HG03378 (cell line): ENCODE measurements at regions not wholly inside any gene's neighbourhood (a gene's known extent, or its start where the extent isn't known, plus 50 kb on each side); places are given as distances from the start of the nearest gene placed in this dataset.
"Not testable (repeated sequence)": the region's sequence is repeated elsewhere in the genome, so short reads cannot be mapped to it uniquely, and the experiment has no call there.

Source experiments
- ATAC-seq: cut with Tn5 transposase; IDR thresholded peaks from one replicate; pipeline ENCODE4 v1.9.1; 2021; ENCODE audit warnings: mild to moderate bottlenecking, moderate library complexity; ENCODE audit not compliant: unreplicated experiment

DNA sequence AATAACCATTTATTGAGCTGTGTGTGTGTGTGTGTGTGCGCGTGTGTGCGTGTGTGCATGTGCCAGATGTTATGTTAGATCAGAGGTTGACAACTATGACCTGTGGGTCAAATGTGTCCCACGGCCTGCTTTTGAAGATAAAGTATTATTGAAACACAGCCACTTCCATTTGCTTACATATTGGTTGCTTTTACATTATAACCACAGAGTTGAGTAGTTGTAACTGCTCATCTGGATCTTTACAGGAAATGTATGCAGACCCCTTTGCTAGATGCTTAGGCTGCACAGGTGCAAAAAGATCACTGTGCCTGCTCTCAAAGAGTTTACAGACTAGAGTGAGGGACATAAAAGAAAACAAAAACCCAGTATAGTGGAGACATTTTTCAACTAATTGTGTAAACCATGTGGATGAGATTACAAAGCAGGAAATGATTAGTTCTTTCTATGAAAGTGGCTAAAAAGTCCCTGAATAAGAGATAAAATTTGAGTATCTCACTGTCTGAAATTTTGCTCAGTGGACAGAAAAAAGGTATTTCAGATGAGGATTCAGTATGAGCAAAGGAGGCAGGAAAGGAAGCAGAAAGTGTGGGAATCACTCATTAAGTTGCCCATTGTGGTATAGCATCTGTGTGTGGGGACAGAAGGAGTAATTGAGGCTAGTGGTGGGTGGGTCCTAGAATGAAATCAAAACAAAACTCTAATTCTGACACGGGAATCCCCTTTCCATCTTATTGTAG lies 188.4 kb downstream of the PAH start:
- no peak for ATAC-seq

- ATAC-seq, result no peak
These were observed 190.4 kb downstream of the PAH start for GRCh38 chr12:102726686-102727085.

DNA sequence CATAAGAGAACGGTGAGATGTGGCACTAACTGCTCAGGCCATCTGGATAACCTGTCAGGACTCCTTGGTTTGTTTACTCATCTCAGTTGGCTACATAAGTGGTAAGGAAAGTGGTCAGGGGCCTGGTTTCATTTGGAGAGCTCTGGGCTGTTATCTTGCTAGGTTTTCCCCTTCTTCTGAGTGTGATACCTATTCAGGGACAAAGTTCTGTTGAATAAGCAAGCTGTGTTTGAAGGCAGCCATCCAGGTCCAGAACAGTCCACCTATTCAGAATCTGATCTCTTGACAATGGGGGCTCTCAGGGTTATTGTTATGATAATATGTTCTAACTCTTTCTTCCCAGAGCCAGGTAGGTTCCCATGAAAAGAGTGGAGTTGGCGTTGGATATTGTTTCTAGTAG lies 194.9 kb downstream of the PAH start:
- ATAC-seq, result no peak

DNA sequence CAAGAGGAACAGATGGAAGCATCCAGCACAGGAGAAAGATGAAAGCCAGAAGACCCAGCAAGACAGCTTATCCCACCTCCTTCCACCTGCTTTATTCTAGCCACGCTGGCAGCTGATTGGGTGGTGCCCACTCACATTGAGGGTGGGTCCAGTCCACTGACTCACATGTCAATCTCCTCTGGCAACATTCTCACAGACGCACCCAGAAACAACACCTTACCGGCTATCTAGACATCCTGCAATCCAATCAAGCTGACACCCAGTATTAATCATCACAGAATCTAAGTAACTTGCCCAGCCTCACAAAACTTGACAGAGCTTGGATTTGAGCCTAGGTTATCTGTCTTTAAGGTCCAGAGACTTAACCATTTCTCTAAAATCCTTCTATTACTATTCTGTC lies 208.9 kb downstream of the PAH start:
- ATAC-seq, result no peak

GRCh38 chr12:102702447-102703114 lies 214.5 kb downstream of the PAH start:
- no peak for ATAC-seq

DNA sequence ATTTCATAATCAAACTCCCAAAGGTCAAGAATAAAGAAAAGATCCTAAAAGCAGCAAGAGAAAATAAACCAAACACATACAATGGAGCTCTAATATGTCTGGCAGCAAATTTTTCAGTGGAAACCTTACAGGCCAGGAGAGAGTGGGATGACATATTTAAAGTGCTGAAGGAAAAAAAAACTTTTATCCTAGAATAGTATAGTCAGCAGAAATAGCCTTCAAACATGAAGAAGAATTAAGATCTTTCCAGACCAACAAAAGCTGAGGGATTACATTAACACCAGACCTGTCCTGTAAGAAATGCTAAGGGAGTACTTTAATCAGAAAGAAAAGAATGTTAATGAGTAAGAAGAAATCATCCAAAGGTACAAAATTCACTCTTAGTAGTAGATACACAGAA lies 215.7 kb upstream of the IGF1 start:
- ATAC-seq, result no peak

GRCh38 chr12:102694903-102695302 lies 214.5 kb upstream of the IGF1 start:
- no peak for ATAC-seq

GRCh38 chr12:102691773-102692555 lies 211.6 kb upstream of the IGF1 start:
- no peak for ATAC-seq

GRCh38 chr12:102690253-102690652 lies 209.9 kb upstream of the IGF1 start:
- no peak for ATAC-seq

GRCh38 chr12:102689701-102690100 lies 209.3 kb upstream of the IGF1 start:
- no peak for ATAC-seq

DNA sequence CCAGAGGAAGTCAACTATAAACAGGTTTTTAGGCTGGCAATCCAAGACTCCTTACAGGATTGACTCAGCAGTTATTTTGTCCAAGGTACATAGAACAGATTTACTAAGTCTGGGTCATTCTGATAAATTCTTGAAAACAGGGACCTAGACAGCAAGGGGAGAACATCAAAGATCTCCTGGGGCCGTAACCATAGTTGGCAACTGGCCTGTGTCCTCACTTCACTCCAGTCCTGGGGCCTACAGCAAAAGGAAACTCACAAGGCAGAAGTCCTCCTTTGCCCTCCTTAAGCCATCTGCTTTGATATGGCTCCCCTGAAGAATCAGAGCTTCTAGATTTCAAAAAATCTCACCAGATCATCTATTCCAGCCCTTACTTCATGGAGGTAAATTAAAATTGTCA lies 207.2 kb upstream of the IGF1 start:
- ATAC-seq, result no peak

DNA sequence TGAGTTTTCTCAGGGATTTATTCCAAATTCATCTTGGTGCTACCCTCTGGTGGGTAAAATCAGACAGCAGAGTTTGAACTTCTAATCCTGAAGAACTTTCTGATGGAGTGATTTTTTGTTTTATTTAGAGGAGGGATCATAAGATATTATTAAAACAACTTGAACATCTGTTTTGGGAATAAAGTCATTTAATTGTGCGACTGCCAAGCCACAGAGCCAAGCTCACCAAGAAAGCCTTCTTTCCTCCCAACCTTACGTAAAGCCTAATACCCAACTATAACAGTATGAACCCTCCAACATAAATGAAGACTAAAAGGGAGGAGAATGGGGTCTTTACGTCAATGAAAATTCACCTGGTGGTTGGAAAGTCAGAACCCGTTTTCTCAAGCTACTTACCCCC lies 205.5 kb upstream of the IGF1 start:
- no peak for ATAC-seq

GRCh38 chr12:102685172-102685571 lies 204.8 kb upstream of the IGF1 start:
- no peak for ATAC-seq

- no peak for ATAC-seq
These were observed 202.3 kb upstream of the IGF1 start for GRCh38 chr12:102682366-102683289.

- no peak for ATAC-seq
These were observed 201.4 kb upstream of the IGF1 start for GRCh38 chr12:102681747-102682146.

DNA sequence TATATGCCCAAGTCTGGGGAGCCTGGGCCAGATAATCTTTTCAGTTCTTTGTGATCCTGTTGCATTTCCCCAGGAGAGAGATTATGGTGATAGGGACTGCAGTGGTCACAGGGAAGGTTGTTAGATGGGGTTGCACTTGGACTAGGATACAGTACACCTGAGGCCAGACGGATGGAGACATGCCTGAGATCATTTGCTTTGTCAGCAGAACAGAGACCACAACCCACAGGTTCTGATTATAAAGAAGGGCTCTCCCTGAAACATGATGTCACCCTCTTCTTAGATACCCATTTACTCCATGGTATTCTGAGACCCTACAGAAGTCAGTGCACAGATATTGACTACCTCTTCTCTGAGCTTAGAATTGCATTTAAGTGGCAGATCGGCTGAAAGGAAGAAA lies 200.9 kb upstream of the IGF1 start:
- no peak for ATAC-seq

DNA sequence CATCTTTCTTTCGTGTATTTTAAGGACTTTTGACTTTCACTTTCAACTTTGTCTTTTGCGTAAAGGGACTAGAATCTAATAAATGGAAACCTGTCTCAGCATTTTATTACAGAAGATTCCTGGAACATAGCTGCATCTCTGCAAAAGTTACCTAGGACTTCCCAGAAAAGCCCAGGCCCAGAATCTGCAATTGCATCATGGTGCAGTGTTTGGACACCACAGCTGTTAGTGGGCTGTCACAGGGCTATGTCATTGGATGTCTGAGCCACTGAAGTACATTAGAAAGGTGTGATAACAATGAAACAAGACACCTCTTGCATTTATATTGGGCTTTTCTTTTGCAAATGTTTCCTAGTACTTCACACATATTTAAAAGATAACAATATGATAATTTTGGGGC lies 199.9 kb upstream of the IGF1 start:
- no peak for ATAC-seq

- no peak for ATAC-seq
These were observed 196.4 kb upstream of the IGF1 start for GRCh38 chr12:102676812-102677211.

GRCh38 chr12:102675672-102676071 lies 195.3 kb upstream of the IGF1 start:
- no peak for ATAC-seq

- no peak for ATAC-seq
These were observed 193.2 kb upstream of the IGF1 start for GRCh38 chr12:102673606-102674005.

- not testable (repeated sequence) for ATAC-seq
These were observed 191.8 kb upstream of the IGF1 start for GRCh38 chr12:102672212-102672611.
